ENCODE measurements at regions not wholly inside any gene's neighbourhood (a gene's known extent, or its start where the extent isn't known, plus 50 kb on each side); places are given as distances from the start of the nearest gene placed in this dataset.

- TF ChIP-seq ZNF329 (CRISPR knock-in tag; IDR thresholded peaks at IDR 0.05; ENCODE audit: low read depth) (no peak), CTCF (CRISPR knock-in tag; IDR thresholded peaks at IDR 0.05) (no peak), JDP2 (CRISPR knock-in tag; IDR thresholded peaks at IDR 0.05; ENCODE audit: borderline replicate concordance) (no peak), GABPA (IDR thresholded peaks at IDR 0.05; ENCODE audit: low read depth, low read length) (no peak), GABPA (CRISPR knock-in tag; IDR thresholded peaks at IDR 0.05; ENCODE audit: low read depth) (no peak), ZNF687 (CRISPR knock-in tag; IDR thresholded peaks at IDR 0.05) (no peak)
- TF ChIP-seq, protein P1, sequence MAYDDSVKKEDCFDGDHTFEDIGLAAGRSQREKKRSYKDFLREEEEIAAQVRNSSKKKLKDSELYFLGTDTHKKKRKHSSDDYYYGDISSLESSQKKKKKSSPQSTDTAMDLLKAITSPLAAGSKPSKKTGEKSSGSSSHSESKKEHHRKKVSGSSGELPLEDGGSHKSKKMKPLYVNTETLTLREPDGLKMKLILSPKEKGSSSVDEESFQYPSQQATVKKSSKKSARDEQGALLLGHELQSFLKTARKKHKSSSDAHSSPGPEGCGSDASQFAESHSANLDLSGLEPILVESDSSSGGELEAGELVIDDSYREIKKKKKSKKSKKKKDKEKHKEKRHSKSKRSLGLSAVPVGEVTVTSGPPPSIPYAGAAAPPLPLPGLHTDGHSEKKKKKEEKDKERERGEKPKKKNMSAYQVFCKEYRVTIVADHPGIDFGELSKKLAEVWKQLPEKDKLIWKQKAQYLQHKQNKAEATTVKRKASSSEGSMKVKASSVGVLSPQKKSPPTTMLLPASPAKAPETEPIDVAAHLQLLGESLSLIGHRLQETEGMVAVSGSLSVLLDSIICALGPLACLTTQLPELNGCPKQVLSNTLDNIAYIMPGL (CRISPR knock-in tag; IDR thresholded peaks at IDR 0.05; ENCODE audit: borderline replicate concordance in 1 of 2, low read depth in 1 of 2), result no peak
These were observed 91.7 kb downstream of the INHBB start for GRCh38 chr2:120437604-120438000.
